ENCODE measurements at regions not wholly inside any gene's neighbourhood (a gene's known extent, or its start where the extent isn't known, plus 50 kb on each side); places are given as distances from the start of the nearest gene placed in this dataset.
"Not testable (repeated sequence)": the region's sequence is repeated elsewhere in the genome, so short reads cannot be mapped to it uniquely, and the experiment has no call there.

DNA sequence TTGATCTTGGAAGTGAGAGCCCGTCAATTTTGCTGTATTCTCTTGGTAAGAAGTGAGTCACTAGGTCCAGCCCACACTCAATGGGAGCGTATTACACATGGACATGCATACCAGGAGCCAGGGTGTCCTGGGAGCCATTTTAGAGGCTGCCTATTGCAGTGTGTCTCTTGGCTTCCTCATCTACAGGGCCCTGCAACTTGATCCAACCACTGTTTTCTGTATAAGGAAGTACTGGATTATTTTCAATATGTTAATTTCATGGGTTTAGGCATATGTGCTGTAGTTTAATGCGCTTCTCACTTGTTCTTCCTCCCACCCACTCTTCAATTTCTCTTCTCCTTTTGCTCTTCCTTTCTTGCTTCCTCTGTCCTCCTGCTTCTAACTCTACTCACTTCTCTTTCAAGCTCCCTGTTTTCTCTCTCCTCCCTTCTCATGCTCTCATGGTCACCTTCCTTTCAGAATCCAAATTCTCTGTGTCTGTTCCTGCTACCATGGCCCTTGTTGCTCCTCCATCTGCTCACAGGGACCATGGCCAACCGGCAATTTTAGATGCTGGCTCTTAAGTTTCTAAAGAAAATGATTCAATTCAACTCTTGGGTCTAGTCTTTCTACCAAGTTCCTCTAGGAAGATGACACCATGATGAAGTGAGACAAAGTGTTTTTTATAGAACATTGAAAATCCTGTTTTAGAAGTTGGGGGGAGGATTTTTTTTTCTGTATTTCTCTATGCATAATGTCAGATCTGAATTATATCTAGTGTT is 152.0 kb upstream of the ZEB2 start:
- no peak for DNase-seq

DNA sequence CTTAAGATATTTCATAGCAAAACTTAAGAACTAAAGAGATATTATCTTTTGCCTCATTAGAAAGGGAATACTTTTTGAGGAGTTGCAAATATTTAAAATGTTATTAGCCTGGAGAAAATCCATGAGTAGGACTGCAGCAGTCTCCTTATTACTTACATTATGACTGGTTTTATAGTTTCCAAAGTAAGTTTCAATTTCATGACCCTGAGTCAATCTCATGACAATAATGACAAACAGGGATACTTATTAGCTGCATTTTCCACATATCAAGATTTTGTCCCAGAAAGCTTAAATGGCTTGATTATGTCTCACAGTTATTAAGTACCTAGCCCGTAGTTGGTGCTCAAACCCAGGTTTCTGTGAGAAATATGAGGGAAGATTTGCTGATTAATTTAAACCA is 150.8 kb upstream of the ZEB2 start:
- no peak for DNase-seq

DNA sequence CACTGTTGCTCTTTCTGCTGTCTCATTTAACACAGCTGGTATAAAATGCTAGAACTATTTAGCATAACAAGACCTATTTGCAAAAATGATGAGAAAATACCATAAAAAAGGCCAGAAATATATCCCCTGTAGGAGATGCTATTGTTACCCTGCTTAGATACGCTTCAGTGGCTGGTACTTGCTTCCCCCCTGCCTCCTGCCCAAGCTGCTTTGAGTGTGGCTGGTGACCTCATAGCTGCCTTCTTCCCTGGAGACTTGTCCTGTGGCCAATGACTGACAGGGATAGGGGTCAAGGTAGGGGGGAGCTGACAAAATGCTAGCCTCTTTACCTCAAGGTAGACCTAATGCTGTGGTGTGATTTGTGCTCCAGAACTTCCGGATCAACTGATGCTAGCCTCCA is 150.2 kb upstream of the ZEB2 start:
- DNase-seq, result no peak

DNA sequence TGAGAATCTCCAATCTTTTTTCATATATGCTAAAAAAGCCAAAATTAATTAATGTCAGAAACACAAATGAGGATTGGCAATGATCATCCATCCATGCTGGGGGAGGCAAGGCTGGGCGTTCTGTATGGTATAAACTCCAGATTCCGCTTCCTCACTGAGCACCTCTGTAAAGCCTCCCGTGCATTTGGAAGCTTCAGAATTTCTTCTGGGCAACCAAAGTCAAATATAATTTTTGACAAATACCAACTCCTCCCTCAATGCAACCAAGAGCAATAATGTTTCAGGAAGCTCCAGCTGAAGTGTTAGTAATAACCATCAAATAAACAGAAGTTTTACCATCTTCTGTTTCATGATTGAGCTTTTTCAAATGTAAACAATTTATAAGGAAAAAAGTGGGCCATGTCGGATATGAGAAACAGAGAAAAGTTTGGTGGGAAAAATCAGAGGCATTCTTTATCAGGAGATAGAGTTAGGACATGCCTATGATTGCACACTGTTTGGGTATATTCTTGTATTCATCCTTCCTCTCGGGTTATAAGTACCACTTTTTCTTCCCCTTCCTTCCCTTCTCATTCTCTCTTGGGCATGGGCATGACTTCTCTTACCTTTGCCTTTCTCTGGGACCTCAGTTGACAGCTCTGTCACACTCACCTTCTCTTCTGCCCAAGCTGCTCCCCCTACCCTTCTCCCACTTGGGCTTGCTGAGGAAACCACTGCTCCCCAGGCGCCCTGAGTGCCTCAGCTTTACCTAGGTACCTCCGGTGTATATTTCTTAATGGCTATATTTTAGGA is 149.5 kb upstream of the ZEB2 start:
- no peak for DNase-seq

DNA sequence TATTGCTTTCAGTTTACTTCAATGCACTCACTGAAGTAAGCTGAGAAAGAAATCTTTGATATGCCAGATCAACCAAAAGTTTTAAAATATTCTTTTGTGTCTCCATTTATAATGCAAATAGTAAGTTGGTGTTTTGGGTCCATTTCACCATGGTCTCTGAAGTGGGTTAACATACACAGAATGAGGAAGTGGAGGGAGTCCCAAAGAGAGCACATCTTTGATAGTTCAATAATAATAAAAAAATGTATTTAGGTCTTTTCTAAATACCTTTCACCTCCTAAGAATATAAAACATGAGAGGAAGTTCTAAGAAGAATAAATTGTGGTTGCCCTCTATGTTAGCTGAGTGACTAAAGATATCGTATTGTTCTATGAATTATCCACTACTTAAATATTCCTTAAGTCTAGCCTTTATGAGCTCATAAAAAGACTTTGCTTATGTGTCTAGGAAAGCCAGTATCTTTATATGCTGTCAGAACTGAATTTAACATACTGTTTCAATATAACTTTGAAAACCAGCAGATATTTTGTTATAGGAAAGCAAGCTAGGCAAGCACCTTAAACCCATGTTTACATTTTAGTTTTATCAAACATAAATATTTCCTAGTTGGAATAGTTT is 148.7 kb upstream of the ZEB2 start:
- DNase-seq, result no peak

DNA sequence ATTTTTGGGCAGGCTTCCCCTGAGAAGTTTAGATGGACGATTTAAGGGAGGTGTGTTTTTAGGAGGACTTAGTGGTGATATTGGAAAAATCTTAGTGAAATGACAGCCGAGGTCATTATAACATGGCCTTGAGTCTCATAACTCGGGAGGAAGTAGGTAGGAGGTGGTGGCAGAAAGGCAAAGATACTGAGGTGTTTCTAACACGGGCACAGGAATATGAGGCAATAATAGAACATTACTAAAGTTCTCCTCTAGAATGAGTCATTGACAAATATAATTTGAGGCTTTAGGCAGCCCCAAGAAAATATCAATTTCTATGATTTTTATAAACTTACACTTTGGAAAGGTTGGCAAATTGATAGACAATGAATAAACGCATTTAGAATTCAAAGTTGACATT is 146.1 kb upstream of the ZEB2 start:
- no peak for DNase-seq

DNA sequence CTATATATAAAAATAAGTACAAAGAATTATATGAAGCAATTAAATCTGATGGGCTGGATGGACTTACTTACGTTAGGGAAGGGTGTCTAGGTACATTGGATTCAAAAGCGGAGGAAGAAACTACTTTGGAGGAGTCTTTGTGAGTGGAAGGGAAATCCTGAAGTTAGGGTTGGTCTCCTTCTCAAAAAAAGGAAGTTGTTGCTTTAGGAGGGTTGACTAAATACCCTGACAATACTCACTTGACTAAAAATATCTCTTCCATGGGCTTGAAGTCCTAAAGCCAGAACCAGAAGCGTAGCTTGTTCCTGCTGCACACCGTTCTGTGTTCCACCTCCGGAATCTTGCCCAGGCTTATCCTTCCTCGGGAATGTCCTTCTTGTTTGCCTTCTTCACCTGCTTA is 143.3 kb upstream of the ZEB2 start:
- no peak for DNase-seq

DNA sequence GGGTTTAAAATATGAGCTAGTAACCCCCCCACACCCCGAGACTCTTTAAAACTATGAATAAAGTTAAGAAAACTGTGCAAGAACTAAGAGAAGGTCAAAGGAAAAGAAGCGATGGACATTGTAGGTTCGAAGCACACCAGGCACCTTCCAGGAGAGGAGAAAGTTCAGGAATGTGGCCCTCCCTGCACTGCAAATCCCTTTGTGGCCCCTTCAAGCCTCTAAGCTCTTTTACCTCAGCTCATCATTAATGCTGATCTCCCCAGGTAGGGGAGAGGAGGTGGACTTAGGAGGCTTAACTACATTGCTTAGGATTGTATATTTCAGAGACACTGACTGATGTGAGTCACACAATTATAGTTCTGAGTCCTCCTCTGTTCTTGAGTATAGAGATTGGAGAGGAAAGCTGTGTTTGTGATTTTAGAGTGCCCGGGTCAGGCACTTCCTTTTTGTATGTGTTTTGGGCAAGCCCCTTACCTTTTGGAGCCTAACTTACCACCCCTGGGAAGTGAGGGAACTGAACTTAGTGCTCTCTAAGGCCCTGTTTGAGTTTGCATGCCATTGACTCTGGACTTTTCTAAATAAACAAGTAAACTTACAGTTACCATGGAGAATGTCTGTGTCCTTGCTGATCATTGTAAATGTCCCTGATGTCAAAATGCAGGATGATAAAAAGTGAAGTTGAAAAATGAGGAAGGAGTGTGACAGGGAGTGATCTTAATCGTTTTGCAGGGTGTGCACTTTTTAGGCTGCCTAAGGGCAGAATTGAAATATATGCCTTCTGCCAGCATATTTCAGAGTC is 140.8 kb upstream of the ZEB2 start:
- DNase-seq, result no peak

DNA sequence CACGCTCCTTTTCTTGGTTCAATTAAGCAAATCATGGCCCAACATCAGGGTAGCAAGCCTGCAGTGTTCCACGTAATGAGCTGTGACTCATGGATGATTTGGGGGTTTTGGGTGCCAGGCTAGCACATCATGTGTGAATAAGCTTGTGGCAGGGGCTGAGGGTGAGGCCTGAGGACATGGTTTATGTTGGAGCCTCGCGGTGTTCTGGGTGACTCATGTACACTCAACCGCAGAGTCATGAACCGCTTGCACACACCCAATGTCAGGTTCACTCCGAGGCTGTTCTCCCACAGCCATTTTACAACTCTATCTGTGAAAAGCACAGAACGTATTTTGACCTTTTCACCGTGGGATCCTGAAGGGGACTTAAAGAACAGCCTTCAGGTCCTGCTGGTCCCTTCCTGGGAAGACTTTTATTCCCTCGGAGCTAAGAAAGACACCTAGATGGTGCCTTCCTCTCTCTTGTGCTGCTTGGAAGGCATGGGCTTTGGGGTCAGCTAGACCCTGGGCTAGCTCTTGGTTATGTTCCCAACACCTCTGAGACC is 139.9 kb upstream of the ZEB2 start:
- no peak for DNase-seq

DNA sequence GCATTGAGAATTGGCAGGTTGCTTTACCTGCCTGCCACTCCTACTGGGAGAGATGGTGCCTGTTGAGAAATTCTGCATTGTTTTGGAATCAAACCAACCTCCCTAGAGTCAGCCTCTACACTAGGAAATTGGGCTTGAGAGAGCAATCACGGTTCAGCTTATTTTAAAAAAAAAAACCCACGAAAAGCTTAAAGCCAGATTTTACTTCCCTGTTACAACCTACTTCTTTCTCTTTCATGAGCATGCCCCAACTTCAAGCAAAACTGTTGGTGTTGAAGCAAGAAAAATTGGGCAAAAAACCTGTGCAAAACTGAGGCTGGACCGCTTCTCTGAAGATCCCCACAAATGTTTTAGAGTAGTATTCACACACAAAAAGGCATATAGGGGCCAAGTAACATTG is 134.6 kb upstream of the ZEB2 start:
- no peak for DNase-seq

DNA sequence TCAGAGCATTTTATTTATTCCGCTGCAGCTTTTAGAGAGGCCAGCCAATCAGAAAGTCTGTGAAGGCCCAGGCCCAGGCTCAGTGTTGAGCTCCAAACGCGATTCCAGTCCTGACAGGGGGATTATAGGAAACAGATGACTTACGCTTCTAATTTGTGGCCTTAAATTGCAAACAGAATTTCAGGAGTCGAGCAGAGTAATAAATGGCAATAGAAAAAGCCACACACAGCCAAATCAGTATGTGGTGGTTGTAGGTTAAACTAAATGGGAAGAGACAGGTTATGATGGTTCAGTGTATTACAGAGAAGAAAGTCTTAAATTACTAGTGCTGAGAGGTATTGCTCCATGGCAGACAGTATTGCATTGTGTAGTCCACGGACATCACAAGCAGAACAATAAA is 131.0 kb upstream of the ZEB2 start:
- no peak for DNase-seq

DNA sequence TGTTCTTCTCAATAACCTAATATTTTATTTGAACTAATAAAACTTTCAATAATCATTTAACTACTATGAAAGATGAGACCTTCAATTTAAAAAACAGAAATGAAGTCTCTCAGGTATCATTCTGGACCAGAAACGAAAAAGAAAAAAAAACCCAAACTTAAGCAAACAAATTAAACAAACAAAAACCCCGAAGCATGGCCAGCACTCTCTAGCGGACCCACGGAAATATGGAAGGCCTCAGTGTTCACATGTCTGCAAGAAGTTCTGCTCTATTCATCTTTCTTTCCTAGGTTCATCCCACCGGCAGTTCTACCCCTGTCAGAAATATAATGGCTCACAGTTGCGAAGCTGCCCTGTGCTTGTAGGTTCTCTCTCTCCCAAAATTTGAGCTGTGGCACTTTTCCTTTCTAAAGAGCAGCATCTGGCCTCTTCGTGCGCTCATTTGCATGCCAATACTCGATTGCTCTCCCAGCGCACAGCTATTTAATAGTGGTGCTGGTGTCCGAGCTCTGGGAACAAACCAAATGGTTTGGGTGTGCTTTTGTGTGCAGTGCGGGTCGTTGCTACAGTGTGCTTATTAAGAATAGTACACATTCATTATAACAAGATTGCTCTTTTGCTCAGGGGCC is 129.0 kb upstream of the ZEB2 start:
- DNase-seq, result no peak

DNA sequence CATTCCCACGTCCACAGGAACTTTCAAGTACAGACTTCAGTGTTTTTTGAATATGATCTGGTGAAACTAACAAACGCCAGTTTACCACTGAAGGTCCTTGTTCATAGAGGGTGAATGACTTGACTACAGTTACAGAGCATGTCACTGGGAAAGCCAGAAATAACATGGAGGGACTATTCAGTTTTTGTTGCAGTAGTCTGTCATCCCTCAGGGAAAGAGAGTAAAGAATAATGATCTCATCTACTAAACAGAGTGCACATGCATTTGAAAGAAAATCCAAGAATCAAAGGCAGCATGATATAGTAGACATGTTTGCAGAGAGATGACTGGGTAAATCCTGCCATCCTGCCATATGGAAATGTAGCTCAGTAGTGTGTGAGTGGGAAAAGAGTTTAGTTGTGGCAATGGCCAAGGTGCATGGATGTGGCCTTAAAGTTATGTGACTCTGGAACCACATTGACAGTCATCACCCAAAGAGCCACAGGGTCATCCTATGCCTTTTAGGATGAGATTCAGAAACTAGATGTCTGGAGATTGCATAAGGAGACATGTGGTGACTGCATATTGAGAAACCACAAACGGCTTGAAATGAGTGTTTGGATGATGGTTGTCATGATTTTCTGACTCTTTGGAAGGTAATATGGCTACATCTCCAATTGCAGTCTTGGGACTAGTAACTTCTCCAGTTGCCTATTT is 125.3 kb upstream of the ZEB2 start:
- DNase-seq, result no peak

DNA sequence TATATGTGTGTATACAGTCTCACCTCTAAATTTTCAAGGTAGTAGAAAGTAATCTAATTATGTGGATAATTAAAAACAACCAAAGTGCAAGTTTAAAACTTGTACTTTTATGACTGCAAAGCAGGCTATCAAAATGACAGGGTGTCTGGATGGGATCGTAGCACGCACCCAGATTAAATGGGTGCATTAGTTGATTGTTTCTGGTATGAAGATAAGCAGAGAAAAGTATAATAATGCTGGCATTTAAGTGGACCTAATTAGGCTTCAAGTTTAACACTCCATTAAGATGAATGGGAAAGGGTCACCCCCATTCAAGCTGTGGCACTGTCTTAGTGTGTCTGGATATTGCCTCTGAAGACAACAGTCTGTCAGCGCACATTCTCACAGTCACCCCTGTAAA is 124.6 kb upstream of the ZEB2 start:
- no peak for DNase-seq

DNA sequence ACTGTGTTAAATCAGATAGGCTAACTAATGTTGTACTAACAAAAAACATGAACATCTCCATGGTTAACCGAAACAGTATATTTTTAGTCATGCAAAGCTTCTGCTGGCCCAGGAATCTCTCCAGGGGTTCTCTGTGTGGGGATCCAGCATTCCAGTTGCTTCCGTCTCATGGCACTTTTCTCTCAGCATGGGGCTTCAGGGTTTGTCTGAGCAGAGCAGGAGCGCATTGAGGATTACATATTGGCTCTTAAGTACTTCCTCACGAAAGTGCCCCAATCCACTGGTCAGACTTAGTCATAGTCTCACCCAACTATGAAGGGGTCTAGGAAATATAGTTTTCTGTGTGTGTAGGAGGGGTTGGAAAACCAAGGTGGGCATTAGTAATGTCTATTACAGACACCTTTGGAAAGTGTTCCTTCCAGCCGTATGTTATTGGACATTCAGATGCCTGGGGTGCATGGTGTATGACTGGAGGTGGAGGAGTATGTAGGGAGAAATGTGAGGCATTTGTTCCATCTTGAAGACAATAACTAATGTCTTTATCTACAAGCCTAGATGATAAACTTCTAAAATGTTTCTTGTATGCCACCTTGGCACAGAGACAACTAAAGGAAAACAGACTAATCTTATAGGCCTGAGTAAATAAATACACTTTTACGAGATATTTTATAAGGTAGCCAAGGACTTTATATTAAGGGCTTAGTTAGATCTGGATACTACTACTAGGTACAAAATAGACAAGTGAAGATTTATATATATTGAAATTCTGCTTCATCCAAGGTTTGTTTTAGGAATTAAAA is 123.8 kb upstream of the ZEB2 start:
- no peak for DNase-seq

DNA sequence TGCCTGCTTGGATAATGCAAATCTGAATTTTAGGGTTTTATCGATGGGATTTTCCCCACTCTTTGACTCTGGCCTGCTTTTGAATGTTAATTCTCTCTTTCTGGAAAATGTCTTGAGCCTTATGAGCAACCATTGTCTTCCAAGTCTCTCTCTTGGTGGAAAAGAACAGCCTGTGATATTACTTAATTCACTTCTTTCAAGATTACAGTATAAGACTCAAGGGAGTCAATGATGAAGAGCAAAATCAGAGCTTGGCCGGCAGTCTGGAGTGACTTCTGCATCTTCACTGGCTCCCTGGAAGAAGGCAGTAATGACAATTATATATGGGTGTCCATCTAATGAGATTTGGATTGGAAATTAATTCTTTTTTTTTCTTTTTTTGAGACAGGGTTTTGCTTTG is 122.9 kb upstream of the ZEB2 start:
- DNase-seq, result no peak

DNA sequence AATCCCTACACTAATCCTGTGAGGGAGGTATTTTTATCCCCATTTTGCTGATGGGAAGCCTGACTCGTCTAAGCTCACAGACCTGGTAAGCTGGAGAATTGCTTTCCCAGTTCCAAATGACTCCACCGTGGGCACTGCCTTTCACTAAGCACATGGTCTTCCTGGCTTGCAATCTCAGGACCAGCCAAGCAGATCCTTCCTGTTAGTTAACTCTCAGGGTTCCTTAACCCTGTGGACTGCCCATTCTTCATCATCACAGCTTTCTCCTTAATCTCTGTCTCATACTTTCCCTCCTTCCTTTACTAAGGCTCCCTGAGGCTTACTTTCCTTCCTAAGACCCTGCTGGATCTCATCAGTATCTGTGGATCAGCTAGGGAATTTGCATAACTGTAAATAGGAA is 122.2 kb upstream of the ZEB2 start:
- no peak for DNase-seq

DNA sequence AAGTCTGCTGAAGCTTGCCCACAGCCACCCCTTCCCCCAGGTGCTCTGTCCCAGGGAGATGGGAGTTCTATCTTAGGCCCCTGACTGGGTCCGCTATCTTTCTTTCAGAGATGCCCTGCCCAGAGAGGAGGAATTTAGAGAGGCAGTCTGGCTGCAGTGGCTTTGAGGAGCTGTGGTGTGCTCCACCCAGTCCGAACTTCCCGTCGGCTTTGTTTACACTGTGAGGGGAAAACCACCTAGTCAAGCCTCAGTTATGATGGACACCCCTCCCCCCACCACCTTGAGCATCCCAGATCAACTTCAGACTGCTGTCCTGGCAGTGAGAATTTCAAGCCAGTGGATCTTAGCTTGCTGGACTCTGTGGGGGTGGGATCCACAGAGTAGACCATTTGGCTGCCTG is 118.3 kb upstream of the ZEB2 start:
- not testable (repeated sequence) for DNase-seq

DNA sequence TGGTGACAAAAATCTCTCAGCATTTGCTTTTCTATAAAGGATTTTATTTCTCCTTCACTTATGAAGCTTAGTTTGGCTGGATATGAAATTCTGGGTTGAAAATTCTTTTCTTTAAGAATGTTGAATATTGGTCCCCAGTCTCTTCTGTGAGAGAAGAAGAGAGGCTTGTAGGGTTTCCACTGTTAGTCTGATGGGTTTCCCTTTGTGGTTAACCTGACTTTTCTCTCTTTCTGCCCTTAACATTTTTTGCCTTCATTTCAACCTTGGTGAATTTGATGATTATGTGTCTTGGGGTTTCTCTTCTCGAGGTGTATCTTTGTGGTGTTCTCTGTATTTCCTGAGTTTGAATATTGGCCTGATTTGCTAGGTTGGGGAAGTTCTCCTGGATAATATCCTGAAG is 116.9 kb upstream of the ZEB2 start:
- not testable (repeated sequence) for DNase-seq

DNA sequence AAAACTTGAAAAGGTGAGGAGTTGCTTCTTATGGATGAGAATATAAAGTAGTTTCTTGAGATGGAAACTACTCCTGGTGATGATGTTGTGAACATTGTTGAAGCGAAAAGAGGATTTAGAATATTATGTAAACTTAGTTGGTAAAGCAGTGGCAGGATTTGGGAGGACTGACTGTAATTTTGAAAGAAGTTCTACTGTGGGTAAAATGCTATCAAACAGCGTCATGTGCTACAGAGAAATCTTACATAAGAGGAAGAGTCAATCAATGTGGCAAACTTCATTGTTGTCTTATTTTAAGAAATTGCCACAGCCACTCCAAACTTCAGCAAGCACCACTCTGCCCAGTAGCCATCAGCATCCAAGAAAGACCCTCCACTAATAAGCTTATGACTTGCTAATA is 112.9 kb upstream of the ZEB2 start:
- no peak for DNase-seq

DNA sequence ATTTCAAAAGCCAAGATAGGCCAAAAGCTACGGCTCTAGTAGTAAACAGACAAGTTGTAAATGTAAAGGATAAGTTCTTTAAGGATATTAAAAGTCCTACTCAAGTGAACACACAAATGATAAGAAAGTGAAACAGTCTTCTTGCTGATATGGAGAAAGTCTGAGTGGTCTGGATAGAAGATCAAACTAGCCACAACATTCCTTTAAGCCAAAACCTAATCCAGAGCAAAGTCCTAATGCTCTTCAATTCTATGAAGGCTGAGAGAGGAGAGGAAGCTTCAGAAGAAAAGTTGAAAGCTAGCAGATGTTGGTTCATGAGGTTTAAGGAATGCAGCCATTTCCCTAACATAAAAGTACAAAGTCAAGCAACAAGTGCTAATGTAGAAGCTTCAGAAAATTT is 111.7 kb upstream of the ZEB2 start:
- no peak for DNase-seq

Measured in NCI-H748 treated with DMSO at 0.1 percent for 48 hours (cell line).